ENCODE measurements at regions not wholly inside any gene's neighbourhood (a gene's known extent, or its start where the extent isn't known, plus 50 kb on each side); places are given as distances from the start of the nearest gene placed in this dataset.

DNA sequence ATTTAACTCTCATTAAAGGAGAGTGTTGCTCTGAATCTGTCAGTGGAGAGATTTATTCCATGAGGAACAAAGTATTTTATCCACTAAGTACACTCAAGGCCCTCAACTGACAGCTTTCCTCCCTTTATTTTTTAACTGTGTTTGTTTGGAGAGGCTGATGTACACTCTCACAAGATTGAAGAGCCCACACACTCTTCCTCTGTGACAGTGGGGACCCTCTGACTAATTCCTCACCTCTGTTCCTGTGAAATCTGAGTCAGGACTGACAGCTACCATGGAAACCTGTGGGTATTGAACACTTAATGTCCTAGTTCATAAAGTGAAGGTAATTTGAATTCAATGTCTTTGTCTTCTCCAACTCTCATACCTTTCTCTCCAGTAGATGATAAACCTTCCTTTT, 189.8 kb upstream of the PITRM1 start:
- TF ChIP-seq, protein P1, sequence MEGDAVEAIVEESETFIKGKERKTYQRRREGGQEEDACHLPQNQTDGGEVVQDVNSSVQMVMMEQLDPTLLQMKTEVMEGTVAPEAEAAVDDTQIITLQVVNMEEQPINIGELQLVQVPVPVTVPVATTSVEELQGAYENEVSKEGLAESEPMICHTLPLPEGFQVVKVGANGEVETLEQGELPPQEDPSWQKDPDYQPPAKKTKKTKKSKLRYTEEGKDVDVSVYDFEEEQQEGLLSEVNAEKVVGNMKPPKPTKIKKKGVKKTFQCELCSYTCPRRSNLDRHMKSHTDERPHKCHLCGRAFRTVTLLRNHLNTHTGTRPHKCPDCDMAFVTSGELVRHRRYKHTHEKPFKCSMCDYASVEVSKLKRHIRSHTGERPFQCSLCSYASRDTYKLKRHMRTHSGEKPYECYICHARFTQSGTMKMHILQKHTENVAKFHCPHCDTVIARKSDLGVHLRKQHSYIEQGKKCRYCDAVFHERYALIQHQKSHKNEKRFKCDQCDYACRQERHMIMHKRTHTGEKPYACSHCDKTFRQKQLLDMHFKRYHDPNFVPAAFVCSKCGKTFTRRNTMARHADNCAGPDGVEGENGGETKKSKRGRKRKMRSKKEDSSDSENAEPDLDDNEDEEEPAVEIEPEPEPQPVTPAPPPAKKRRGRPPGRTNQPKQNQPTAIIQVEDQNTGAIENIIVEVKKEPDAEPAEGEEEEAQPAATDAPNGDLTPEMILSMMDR (conservative IDR thresholded peaks at IDR 0.05; ENCODE audit: low read length), result no peak
- no peak for TF ChIP-seq EZH2phosphoT487 (IDR thresholded peaks at IDR 0.05; ENCODE audit: borderline replicate concordance)
